ENCODE measurements at regions not wholly inside any gene's neighbourhood (a gene's known extent, or its start where the extent isn't known, plus 50 kb on each side); places are given as distances from the start of the nearest gene placed in this dataset.
"Not testable (repeated sequence)": the region's sequence is repeated elsewhere in the genome, so short reads cannot be mapped to it uniquely, and the experiment has no call there.

- DNase-seq, result no peak
- Histone ChIP-seq H3K27me3 (ENCODE audit: control insufficient read depth, insufficient read depth, low read length) (no peaks in the 10 kb centered on the region), H3K36me3 (replicated peaks; ENCODE audit: control insufficient read depth, insufficient read depth, low read length) (no peaks in the 10 kb centered on the region), H3K4me3 (ENCODE audit: insufficient read depth, low read depth, low read length) (no peak overlapping the region)
Measured at GRCh38 chr18:2219706-2220105, 351.6 kb downstream of the METTL4 start.

- H3K27me3 ChIP-seq (ENCODE audit: control insufficient read depth, insufficient read depth, low read length), result no peaks in the 10 kb centered on the region
- no peaks in the 10 kb centered on the region for H3K36me3 ChIP-seq (replicated peaks; ENCODE audit: control insufficient read depth, insufficient read depth, low read length)
- H3K4me3 ChIP-seq (ENCODE audit: insufficient read depth, low read depth, low read length), result no peak overlapping the region
- DNase-seq, result no peak
Measured at GRCh38 chr18:2222270-2223185, 348.8 kb downstream of the METTL4 start.

- DNase-seq, result no peak
Measured at GRCh38 chr18:2223449-2223848, 347.9 kb downstream of the METTL4 start.

GRCh38 chr18:2223849-2224248, 347.5 kb downstream of the METTL4 start:
- no peaks in the 10 kb centered on the region for H3K27me3 ChIP-seq (ENCODE audit: control insufficient read depth, insufficient read depth, low read length)
- H3K4me3 ChIP-seq (ENCODE audit: insufficient read depth, low read depth, low read length), result no peak overlapping the region
- DNase-seq, result peak; percentile 10
- H3K36me3 ChIP-seq (replicated peaks; ENCODE audit: control insufficient read depth, insufficient read depth, low read length), result no peaks in the 10 kb centered on the region

More at GRCh38 chr18:2223449-2223848, 347.9 kb downstream of the METTL4 start:
- Histone ChIP-seq H3K4me3 (ENCODE audit: insufficient read depth, low read depth, low read length) (no peak overlapping the region), H3K27me3 (ENCODE audit: control insufficient read depth, insufficient read depth, low read length) (no peaks in the 10 kb centered on the region), H3K36me3 (replicated peaks; ENCODE audit: control insufficient read depth, insufficient read depth, low read length) (no peaks in the 10 kb centered on the region)

GRCh38 chr18:2236232-2236631, 335.1 kb downstream of the METTL4 start:
- DNase-seq, result no peak
- Histone ChIP-seq H3K27me3 (ENCODE audit: control insufficient read depth, insufficient read depth, low read length) (no peaks in the 10 kb centered on the region), H3K36me3 (replicated peaks; ENCODE audit: control insufficient read depth, insufficient read depth, low read length) (no peaks in the 10 kb centered on the region), H3K4me3 (ENCODE audit: insufficient read depth, low read depth, low read length) (no peak overlapping the region)

- Histone ChIP-seq H3K27me3 (ENCODE audit: control insufficient read depth, insufficient read depth, low read length) (no peaks in the 10 kb centered on the region), H3K4me3 (ENCODE audit: insufficient read depth, low read depth, low read length) (no peak overlapping the region), H3K36me3 (replicated peaks; ENCODE audit: control insufficient read depth, insufficient read depth, low read length) (no peaks in the 10 kb centered on the region)
- DNase-seq, result no peak
Measured at GRCh38 chr18:2237706-2238105, 333.6 kb downstream of the METTL4 start.

GRCh38 chr18:2240311-2240705, 331.0 kb downstream of the METTL4 start:
- H3K36me3 ChIP-seq (replicated peaks; ENCODE audit: control insufficient read depth, insufficient read depth, low read length), result no peaks in the 10 kb centered on the region
- DNase-seq, result no peak
- H3K4me3 ChIP-seq (ENCODE audit: insufficient read depth, low read depth, low read length), result no peak overlapping the region
- H3K27me3 ChIP-seq (ENCODE audit: control insufficient read depth, insufficient read depth, low read length), result no peaks in the 10 kb centered on the region

GRCh38 chr18:2244641-2245040, 326.7 kb downstream of the METTL4 start:
- no peak for DNase-seq
- Histone ChIP-seq H3K27me3 (ENCODE audit: control insufficient read depth, insufficient read depth, low read length) (no peaks in the 10 kb centered on the region), H3K36me3 (replicated peaks; ENCODE audit: control insufficient read depth, insufficient read depth, low read length) (no peaks in the 10 kb centered on the region), H3K4me3 (ENCODE audit: insufficient read depth, low read depth, low read length) (no peak overlapping the region)

- not testable (repeated sequence) for DNase-seq; H3K36me3 ChIP-seq (replicated peaks; ENCODE audit: control insufficient read depth, insufficient read depth, low read length); H3K27me3 ChIP-seq (ENCODE audit: control insufficient read depth, insufficient read depth, low read length); H3K4me3 ChIP-seq (ENCODE audit: insufficient read depth, low read depth, low read length)
Measured at GRCh38 chr18:2247101-2247500, 324.2 kb downstream of the METTL4 start.

- Histone ChIP-seq H3K36me3 (replicated peaks; ENCODE audit: control insufficient read depth, insufficient read depth, low read length) (no peaks in the 10 kb centered on the region), H3K4me3 (ENCODE audit: insufficient read depth, low read depth, low read length) (no peak overlapping the region), H3K27me3 (ENCODE audit: control insufficient read depth, insufficient read depth, low read length) (no peaks in the 10 kb centered on the region)
- no peak for DNase-seq
Measured at GRCh38 chr18:2254977-2255376, 316.3 kb downstream of the METTL4 start.

GRCh38 chr18:2256577-2256976, 314.7 kb downstream of the METTL4 start:
- Histone ChIP-seq H3K4me3 (ENCODE audit: insufficient read depth, low read depth, low read length) (no peak overlapping the region), H3K27me3 (ENCODE audit: control insufficient read depth, insufficient read depth, low read length) (no peaks in the 10 kb centered on the region), H3K36me3 (replicated peaks; ENCODE audit: control insufficient read depth, insufficient read depth, low read length) (no peaks in the 10 kb centered on the region)
- DNase-seq, result no peak

- Histone ChIP-seq H3K36me3 (replicated peaks; ENCODE audit: control insufficient read depth, insufficient read depth, low read length) (no peaks in the 10 kb centered on the region), H3K27me3 (ENCODE audit: control insufficient read depth, insufficient read depth, low read length) (no peaks in the 10 kb centered on the region), H3K4me3 (ENCODE audit: insufficient read depth, low read depth, low read length) (no peak overlapping the region)
- no peak for DNase-seq
Measured at GRCh38 chr18:2258954-2259353, 312.4 kb downstream of the METTL4 start.

GRCh38 chr18:2263303-2263890, 307.9 kb downstream of the METTL4 start:
- H3K4me3 ChIP-seq (ENCODE audit: insufficient read depth, low read depth, low read length), result no peak overlapping the region
- no peaks in the 10 kb centered on the region for H3K36me3 ChIP-seq (replicated peaks; ENCODE audit: control insufficient read depth, insufficient read depth, low read length)
- H3K27me3 ChIP-seq (ENCODE audit: control insufficient read depth, insufficient read depth, low read length), result no peaks in the 10 kb centered on the region
- no peak for DNase-seq

- Histone ChIP-seq H3K4me3 (ENCODE audit: insufficient read depth, low read depth, low read length) (no peak overlapping the region), H3K27me3 (ENCODE audit: control insufficient read depth, insufficient read depth, low read length) (no peaks in the 10 kb centered on the region), H3K36me3 (replicated peaks; ENCODE audit: control insufficient read depth, insufficient read depth, low read length) (no peaks in the 10 kb centered on the region)
- no peak for DNase-seq
Measured at GRCh38 chr18:2274613-2275012, 296.7 kb downstream of the METTL4 start.

- Histone ChIP-seq H3K27me3 (ENCODE audit: control insufficient read depth, insufficient read depth, low read length) (no peaks in the 10 kb centered on the region), H3K36me3 (replicated peaks; ENCODE audit: control insufficient read depth, insufficient read depth, low read length) (no peaks in the 10 kb centered on the region), H3K4me3 (ENCODE audit: insufficient read depth, low read depth, low read length) (no peak overlapping the region)
- DNase-seq, result no peak
Measured at GRCh38 chr18:2281086-2281485, 290.2 kb downstream of the METTL4 start.

Data from H7 (cell line).